NCI-H69 (cell line): ENCODE measurements at regions not wholly inside any gene's neighbourhood (a gene's known extent, or its start where the extent isn't known, plus 50 kb on each side); places are given as distances from the start of the nearest gene placed in this dataset.
A peak's percentile ranks its signal among the peaks of the same experiment; 100 is the strongest.
"Not testable (repeated sequence)": the region's sequence is repeated elsewhere in the genome, so short reads cannot be mapped to it uniquely, and the experiment has no call there.

Experiments
- DNase-seq: peaks from one replicate; lab custom pipeline; 2025; lab: John Stamatoyannopoulos, UW

- no peak for DNase-seq
These were observed 228.2 kb upstream of the CCNH start for GRCh38 chr5:87640902-87641301.

GRCh38 chr5:87627363-87627762 is 214.6 kb upstream of the CCNH start:
- DNase-seq = peak; percentile 91

GRCh38 chr5:87608385-87608784 is 195.7 kb upstream of the CCNH start:
- no peak for DNase-seq

- DNase-seq = no peak
These were observed 192.9 kb upstream of the CCNH start for GRCh38 chr5:87605663-87606062.

GRCh38 chr5:87599778-87600177 is 187.0 kb upstream of the CCNH start:
- DNase-seq = no peak

GRCh38 chr5:87598460-87598859 is 185.7 kb upstream of the CCNH start:
- DNase-seq = no peak

GRCh38 chr5:87594566-87594965 is 181.8 kb upstream of the CCNH start:
- DNase-seq = no peak

GRCh38 chr5:87589587-87589986 is 176.9 kb upstream of the CCNH start:
- DNase-seq = no peak

GRCh38 chr5:87588316-87588715 is 175.6 kb upstream of the CCNH start:
- no peak for DNase-seq

- DNase-seq = not testable (repeated sequence)
These were observed 171.0 kb upstream of the CCNH start for GRCh38 chr5:87583704-87584103.

- DNase-seq = no peak
These were observed 169.4 kb upstream of the CCNH start for GRCh38 chr5:87582149-87582548.

- DNase-seq = no peak
These were observed 168.9 kb upstream of the CCNH start for GRCh38 chr5:87581661-87582060.

GRCh38 chr5:87579678-87580077 is 166.9 kb upstream of the CCNH start:
- no peak for DNase-seq

- DNase-seq = no peak
These were observed 164.1 kb upstream of the CCNH start for GRCh38 chr5:87576867-87577266.

- DNase-seq = not testable (repeated sequence)
These were observed 163.6 kb upstream of the CCNH start for GRCh38 chr5:87576306-87576705.

- peak; percentile 9 for DNase-seq
These were observed 161.4 kb upstream of the CCNH start for GRCh38 chr5:87574106-87574505.

GRCh38 chr5:87572611-87573010 is 159.9 kb upstream of the CCNH start:
- no peak for DNase-seq

- DNase-seq = no peak
These were observed 159.4 kb upstream of the CCNH start for GRCh38 chr5:87572090-87572489.

GRCh38 chr5:87570366-87570765 is 157.6 kb upstream of the CCNH start:
- no peak for DNase-seq

- DNase-seq = no peak
These were observed 149.3 kb upstream of the CCNH start for GRCh38 chr5:87562068-87562467.

- DNase-seq = no peak
These were observed 147.8 kb upstream of the CCNH start for GRCh38 chr5:87560528-87560927.

GRCh38 chr5:87551911-87552310 is 139.2 kb upstream of the CCNH start:
- DNase-seq = peak; percentile 77

- DNase-seq = peak; percentile 41
These were observed 128.9 kb upstream of the CCNH start for GRCh38 chr5:87541676-87542075.

- DNase-seq = peak; percentile 97
These were observed 128.3 kb upstream of the CCNH start for GRCh38 chr5:87541033-87541432.

GRCh38 chr5:87539839-87540238 is 127.1 kb upstream of the CCNH start:
- peak; percentile 87 for DNase-seq
